Panc1 (cell line): ENCODE measurements at regions not wholly inside any gene's neighbourhood (a gene's known extent, or its start where the extent isn't known, plus 50 kb on each side); places are given as distances from the start of the nearest gene placed in this dataset.

Experiments used
- ATAC-seq: fragments of 200-7000 bp; cut with Tn5 transposase; 2 replicates; pipeline ENCODE4 v1.9.1; 2020; ENCODE audit warnings: mild to moderate bottlenecking, moderate library complexity
- BruUV-seq: library from RNA; stranded (reverse); fragments of 400-500 nt; replicated peaks from 2 replicates; lab custom pipeline; 2021; lab: Mats Ljungman, UMichigan
- CTCF ChIA-PET: fragments of 300-600 bp; sonication (Branson Sonifier 250); formaldehyde crosslinking; loops from one replicate; lab custom pipeline; 2022; ENCODE audit warnings: antibody characterized with exemption; lab: Charles Lee
- POLR2A ChIA-PET: fragments of 300-600 bp; sonication (Branson Sonifier 250); formaldehyde crosslinking; loops from one replicate; lab custom pipeline; 2022; ENCODE audit warnings: antibody characterized with exemption; lab: Charles Lee
- DNase-seq: peaks from one replicate; pipeline ENCODE4 v3.0.0-alpha.2; 2010; ENCODE audit warnings: low read depth, low spot score
- H3K27ac ChIP-seq: 2 replicates; pipeline ENCODE4 v1.5.1; 2011; ENCODE audit warnings: mild to moderate bottlenecking, low read length, inconsistent platforms
- H3K27me3 ChIP-seq: fragments of 200-500 bp; sonication (Bioruptor generic); 2 replicates; pipeline ENCODE4 v1.6.0; 2014; ENCODE audit warnings: low read length, inconsistent platforms; ENCODE audit not compliant: control insufficient read depth, insufficient read depth
- H3K36me3 ChIP-seq: fragments of 200-500 bp; sonication (Bioruptor generic); 2 replicates; pipeline ENCODE4 v1.5.1; 2014; ENCODE audit warnings: inconsistent platforms, mild to moderate bottlenecking, low read length, moderate library complexity; ENCODE audit not compliant: control insufficient read depth, insufficient read depth
- H3K4me1 ChIP-seq: 2 replicates; pipeline ENCODE4 v1.5.1; 2011; ENCODE audit warnings: inconsistent platforms, mild to moderate bottlenecking, low read length, moderate library complexity; ENCODE audit not compliant: control insufficient read depth, insufficient read depth
- H3K4me3 ChIP-seq, 2 experiments: 2 replicates each; pipeline ENCODE4 v1.5.1; 2011 to 2012; ENCODE audit warnings: low read depth in 2 of 2, low read length in 2 of 2, mild to moderate bottlenecking in 2 of 2, inconsistent platforms in 1 of 2, moderate library complexity in 1 of 2
- H3K9me3 ChIP-seq: fragments of 200-500 bp; sonication (Bioruptor generic); 2 replicates; pipeline ENCODE4 v1.5.1; 2014; ENCODE audit warnings: low read depth, mild to moderate bottlenecking, inconsistent platforms, low read length, moderate library complexity; ENCODE audit not compliant: control insufficient read depth, insufficient read depth
- CTCF ChIP-seq: fragments of 450-650 bp; IDR thresholded peaks from 2 replicates; pipeline ENCODE4 v1.5.1; 2017; ENCODE audit warnings: mild to moderate bottlenecking
- POLR2AphosphoS5 ChIP-seq: IDR thresholded peaks from 2 replicates; pipeline ENCODE4 v1.6.1; 2012; ENCODE audit warnings: mild to moderate bottlenecking, low read depth, low read length, moderate library complexity
- REST ChIP-seq, 2 experiments: IDR thresholded peaks; 2 replicates each; pipeline ENCODE4 v1.6.1; 2011 to 2012; ENCODE audit warnings: low read depth in 2 of 2, control low read depth in 1 of 2, low read length in 1 of 2, mild to moderate bottlenecking in 1 of 2, moderate library complexity in 1 of 2; ENCODE audit not compliant: insufficient read depth in 1 of 2
- SIN3A ChIP-seq: IDR thresholded peaks from 2 replicates; pipeline ENCODE4 v1.6.1; 2012; ENCODE audit warnings: low read depth, mild to moderate bottlenecking, low read length, moderate library complexity, borderline replicate concordance; ENCODE audit not compliant: insufficient read depth
- TCF7L2 ChIP-seq: IDR thresholded peaks from 2 replicates; pipeline ENCODE4 v1.6.1; 2011; ENCODE audit warnings: mild to moderate bottlenecking, low read depth, low read length, inconsistent platforms
- in situ Hi-C: cut with HindIII; loops from 2 replicates; pipeline ENCODE4 v1.10.0; 2016; ENCODE audit warnings: low sequenced_read_pairs, low pct_unique_long_range_greater_than_20kb
- intact Hi-C: fragments of 100-400 bp; cut with micrococcal nuclease; formaldehyde crosslinking; loops from one replicate; pipeline ENCODE4 v1.10.0; 2022; ENCODE audit not compliant: unreplicated experiment

- CTCF ChIA-PET, result no interaction called here
- Histone ChIP-seq H3K27ac (no peak overlapping the region), H3K4me3 (no peak overlapping the region), H3K36me3 (no peaks in the 10 kb centered on the region), H3K4me1 (no peaks in the 10 kb centered on the region), H3K27me3 (peaks cover 4% of the 10 kb centered on the region; the same call in 1 of the 2 replicates), H3K9me3 (no peaks in the 10 kb centered on the region)
- no TSS peak for BruUV-seq
- in situ Hi-C loops, result no loop called here
- ATAC-seq (no peak), DNase-seq (no peak)
- TF ChIP-seq TCF7L2, result no peak
- no peak for TF ChIP-seq SIN3A
- TF ChIP-seq CTCF, result no peak
- no peak for TF ChIP-seq REST (IDR thresholded peaks at IDR 0.05; ENCODE audit: insufficient read depth in 1 of 2, low read depth in 2 of 2, low read length in 1 of 2)
- TF ChIP-seq POLR2AphosphoS5, result no peak
- POLR2A ChIA-PET, result no interaction called here
- intact Hi-C loops, result no loop called here
Observed at GRCh38 chr1:30343562-30343961, 379.8 kb downstream of the MATN1 start.

GRCh38 chr1:30342535-30343141, 380.7 kb downstream of the MATN1 start:
- intact Hi-C loops, result no loop called here
- Histone ChIP-seq H3K9me3 (no peaks in the 10 kb centered on the region), H3K4me3 (no peak overlapping the region), H3K27me3 (peaks cover 4% of the 10 kb centered on the region; the same call in 1 of the 2 replicates), H3K36me3 (no peaks in the 10 kb centered on the region), H3K4me1 (no peaks in the 10 kb centered on the region), H3K27ac (no peak overlapping the region)
- ChIA-PET CTCF (no interaction called here), POLR2A (no interaction called here)
- peak; percentile 27; a peak in 1 of 4 replicates for TF ChIP-seq REST (IDR thresholded peaks at IDR 0.05; ENCODE audit: insufficient read depth in 1 of 2, low read depth in 2 of 2, low read length in 1 of 2)
- TF ChIP-seq CTCF, result no peak
- no peak for TF ChIP-seq TCF7L2
- no peak for TF ChIP-seq SIN3A
- BruUV-seq, result no TSS peak
- no peak for DNase-seq
- ATAC-seq, result no peak
- in situ Hi-C loops, result no loop called here
